HepG2 (cell line): ENCODE measurements at regions not wholly inside any gene's neighbourhood (a gene's known extent, or its start where the extent isn't known, plus 50 kb on each side); places are given as distances from the start of the nearest gene placed in this dataset.

Experiments
- ATAC-seq: fragments of 200-7000 bp; cut with Tn5 transposase; 3 replicates; pipeline ENCODE4 v1.9.1; 2020; ENCODE audit warnings: mild to moderate bottlenecking, moderate library complexity
- BruUV-seq: library from RNA; stranded (reverse); fragments of 400-500 nt; replicated peaks from 2 replicates; lab custom pipeline; 2021; lab: Mats Ljungman, UMichigan
- CTCF ChIA-PET: fragments of 300-600 bp; formaldehyde crosslinking; extraction: SDS; loops from one replicate; lab custom pipeline; 2021; ENCODE audit warnings: low total read pairs, inconsistent platforms, low intra/inter-chr PET ratio; lab: Yijun Ruan, JAX
- POLR2A ChIA-PET: fragments of 350-600 bp; sonication (Branson Sonifier 250); formaldehyde crosslinking; loops from one replicate; lab custom pipeline; 2020; ENCODE audit warnings: antibody characterized with exemption, inconsistent platforms; lab: Yijun Ruan, JAX
- DNase-seq: peaks from one replicate; pipeline ENCODE4 v3.0.0-alpha.2; 2015; ENCODE audit warnings: low spot score
- FAIRE-seq: peaks from 3 replicates; lab custom pipeline; 2011; peaks lifted over from hg19 to GRCh38; lab: Jason Lieb, UNC
- H2AFZ ChIP-seq: one replicate; pipeline ENCODE4 v1.6.1; 2011; ENCODE audit warnings: low read length, inconsistent platforms
- H3K27ac ChIP-seq: fragments of 300-600 bp; 3 replicates; pipeline ENCODE4 v1.8.0; 2011; ENCODE audit warnings: mixed run types, mild to moderate bottlenecking, mixed read lengths, low read length, inconsistent platforms; ENCODE audit not compliant: insufficient read depth; ENCODE audit errors: extremely low read length
- H3K27me3 ChIP-seq, 2 experiments: fragments of 200-600 bp in 1 of 2; 2 replicates in 1 of 2; 3 replicates in 1 of 2; pipeline versions ENCODE4 v1.6.0 to v1.8.0; 2011; ENCODE audit warnings: low read length in 2 of 2, mild to moderate bottlenecking in 2 of 2, moderate library complexity in 2 of 2, inconsistent platforms in 1 of 2; ENCODE audit not compliant: insufficient read depth in 2 of 2, control insufficient read depth in 1 of 2
- H3K36me3 ChIP-seq, 2 experiments: fragments of 200-600 bp in 1 of 2; replicated peaks in 1 of 2; 2 replicates in 1 of 2; 3 replicates in 1 of 2; pipeline versions ENCODE4 v1.5.1 to v1.8.0; 2011; ENCODE audit warnings: low read length in 2 of 2, inconsistent platforms in 1 of 2; ENCODE audit not compliant: insufficient read depth in 2 of 2, control insufficient read depth in 1 of 2
- H3K4me1 ChIP-seq: 2 replicates; pipeline ENCODE4 v1.5.1; 2012; ENCODE audit warnings: low read length, inconsistent platforms; ENCODE audit not compliant: insufficient read depth
- H3K4me2 ChIP-seq: 2 replicates; pipeline ENCODE4 v1.6.0; 2011; ENCODE audit warnings: low read depth, low read length, inconsistent platforms
- H3K4me3 ChIP-seq, 3 experiments: fragments of 200-600 bp in 1 of 3; sonication (generic), shearing (Covaris generic) in 1 of 3; replicated peaks in 1 of 3; 2 replicates each; pipeline ENCODE4 v1.5.1; 2011 to 2016; ENCODE audit warnings: low read length in 3 of 3, inconsistent platforms in 2 of 3, low read depth in 2 of 3, mild to moderate bottlenecking in 2 of 3, control low read depth in 1 of 3, mixed read lengths in 1 of 3; ENCODE audit not compliant: insufficient read depth in 1 of 3
- H3K79me2 ChIP-seq: one replicate; pipeline ENCODE4 v1.6.1; 2011; ENCODE audit warnings: low read length, inconsistent platforms; ENCODE audit not compliant: insufficient read depth
- H3K9ac ChIP-seq: 2 replicates; pipeline ENCODE4 v1.6.0; 2011; ENCODE audit warnings: mild to moderate bottlenecking, low read depth, low read length, inconsistent platforms; ENCODE audit not compliant: insufficient read depth
- H3K9me3 ChIP-seq: 2 replicates; pipeline ENCODE4 v1.5.1; 2012; ENCODE audit warnings: mild to moderate bottlenecking, low read length
- H4K20me1 ChIP-seq: 2 replicates; pipeline ENCODE4 v1.6.0; 2011; ENCODE audit warnings: inconsistent platforms, mild to moderate bottlenecking, low read length, moderate library complexity; ENCODE audit not compliant: insufficient read depth
- MBNL3 ChIP-seq: fragments of 250-450 bp; sonication (Bioruptor Pico); conservative IDR thresholded peaks from 2 replicates; pipeline ENCODE4 v1.8.0; 2022; ENCODE audit warnings: mild to moderate bottlenecking, inconsistent platforms
- NR2C2 ChIP-seq: sonication (generic); formaldehyde crosslinking; IDR thresholded peaks from 2 replicates; pipeline ENCODE4 v1.4.0; 2020; ENCODE audit warnings: missing genetic modification reagents, mild to moderate bottlenecking, moderate library complexity, borderline replicate concordance
- YEATS4 ChIP-seq: sonication (generic); formaldehyde crosslinking; IDR thresholded peaks from 2 replicates; pipeline ENCODE4 v1.4.0; 2020; ENCODE audit warnings: missing genetic modification reagents, borderline replicate concordance
- ZSCAN12 ChIP-seq: sonication (generic); formaldehyde crosslinking; IDR thresholded peaks from 2 replicates; pipeline ENCODE4 v1.9.0; 2021; ENCODE audit warnings: mild to moderate bottlenecking, missing genetic modification reagents
- WGBS: methylation state at CpG from one replicate; pipeline ENCODE4 v1.1.6; 2017; ENCODE audit warnings: low lambda C conversion rate; 5-methylcytosine and 5-hydroxymethylcytosine counted together
- in situ Hi-C: cut with HindIII; loops from 2 replicates; pipeline ENCODE4 v1.10.0; 2017; ENCODE audit warnings: low pct_unique_long_range_greater_than_20kb; ENCODE audit not compliant: extremely low pct_ligation_motif_present
- intact Hi-C: fragments of 100-400 bp; cut with micrococcal nuclease; formaldehyde crosslinking; loops from one replicate; pipeline ENCODE4 v1.10.0; 2022; ENCODE audit not compliant: unreplicated experiment
- TF ChIP-seq, protein P1 (sequence below): IDR thresholded peaks from 2 replicates; pipeline ENCODE4 v1.6.1; 2018; ENCODE audit warnings: missing genetic modification reagents

GRCh38 chr14:23785208-23785607 lies 149.0 kb downstream of the DHRS2 start:
- ChIA-PET CTCF (no interaction called here), POLR2A (no interaction called here)
- no TSS peak for BruUV-seq
- Histone ChIP-seq H3K9me3 (peaks cover 8% of the 10 kb centered on the region; the same call in 1 of the 2 replicates), H3K9ac (no peak overlapping the region), H3K27me3 (no peaks in the 10 kb centered on the region), H3K4me2 (no peak overlapping the region), H3K36me3 (no peaks in the 10 kb centered on the region), H4K20me1 (no peaks in the 10 kb centered on the region), H3K4me1 (no peaks in the 10 kb centered on the region), H2AFZ (no peak overlapping the region), H3K4me3 (no peak overlapping the region), H3K79me2 (no peaks in the 10 kb centered on the region), H3K27ac (no peak overlapping the region)
- ATAC-seq (no peak), DNase-seq (no peak), FAIRE-seq (no peak)
- in situ Hi-C loops (no loop called here), intact Hi-C loops (no loop called here)
- TF ChIP-seq NR2C2 (CRISPR knock-in tag) (no peak), YEATS4 (CRISPR knock-in tag) (no peak)
- WGBS: 0% methylated on average over 1 of the region's 1 CpG

DNA sequence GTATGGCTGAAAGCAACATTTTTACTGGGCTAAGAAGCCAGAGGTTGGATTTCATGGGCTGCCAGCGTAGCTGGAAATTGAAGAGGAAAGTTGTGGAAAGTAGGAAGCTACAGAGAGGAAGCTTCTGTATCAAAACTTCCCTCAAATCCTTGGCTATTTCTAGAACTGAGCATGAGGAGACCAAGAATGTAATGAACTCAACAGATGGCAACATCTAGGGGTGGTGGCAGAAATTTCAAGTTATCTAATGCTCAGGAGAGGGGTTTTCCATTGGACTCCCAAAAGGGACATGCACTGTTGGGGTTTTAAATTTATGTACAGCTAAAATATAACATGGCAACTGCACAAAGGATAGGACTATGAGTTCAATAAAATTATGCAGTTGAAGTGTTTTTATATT lies 151.3 kb downstream of the DHRS2 start:
- 2% methylated on average over 1 of the region's 1 CpG for WGBS
- BruUV-seq: no TSS peak
- no peak overlapping the region for H2AFZ ChIP-seq
- no peak overlapping the region for H3K27ac ChIP-seq
- POLR2A ChIA-PET: no interaction called here
- intact Hi-C loops (no loop called here), in situ Hi-C loops (no loop called here)
- TF ChIP-seq, protein P1, sequence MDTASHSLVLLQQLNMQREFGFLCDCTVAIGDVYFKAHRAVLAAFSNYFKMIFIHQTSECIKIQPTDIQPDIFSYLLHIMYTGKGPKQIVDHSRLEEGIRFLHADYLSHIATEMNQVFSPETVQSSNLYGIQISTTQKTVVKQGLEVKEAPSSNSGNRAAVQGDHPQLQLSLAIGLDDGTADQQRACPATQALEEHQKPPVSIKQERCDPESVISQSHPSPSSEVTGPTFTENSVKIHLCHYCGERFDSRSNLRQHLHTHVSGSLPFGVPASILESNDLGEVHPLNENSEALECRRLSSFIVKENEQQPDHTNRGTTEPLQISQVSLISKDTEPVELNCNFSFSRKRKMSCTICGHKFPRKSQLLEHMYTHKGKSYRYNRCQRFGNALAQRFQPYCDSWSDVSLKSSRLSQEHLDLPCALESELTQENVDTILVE (CRISPR knock-in tag): no peak
- TF ChIP-seq ZSCAN12 (CRISPR knock-in tag) (no peak), MBNL3 (CRISPR knock-in tag) (no peak)
- CTCF ChIA-PET: no interaction called here
- H3K4me3 ChIP-seq: no peak overlapping the region
- H3K4me2 ChIP-seq: no peak overlapping the region
- no peaks in the 10 kb centered on the region for H3K79me2 ChIP-seq
- no peaks in the 10 kb centered on the region for H4K20me1 ChIP-seq
- ATAC-seq (no peak), DNase-seq (no peak), FAIRE-seq (no peak)
- no peak overlapping the region for H3K9ac ChIP-seq
- H3K9me3 ChIP-seq: peaks cover 8% of the 10 kb centered on the region; the same call in 1 of the 2 replicates
- peaks cover 0 to 3% of the 10 kb centered on the region in 2 experiments; a peak in 1 of 5 replicates for H3K27me3 ChIP-seq
- no peaks in the 10 kb centered on the region for H3K4me1 ChIP-seq
- no peaks in the 10 kb centered on the region for H3K36me3 ChIP-seq
